HG02852 (cell line): ENCODE measurements at regions not wholly inside any gene's neighbourhood (a gene's known extent, or its start where the extent isn't known, plus 50 kb on each side); places are given as distances from the start of the nearest gene placed in this dataset.

ENCODE experiments used
- ATAC-seq: cut with Tn5 transposase; IDR thresholded peaks from one replicate; pipeline ENCODE4 v1.9.1; 2021; ENCODE audit warnings: mild to moderate bottlenecking, moderate library complexity; ENCODE audit not compliant: unreplicated experiment

DNA sequence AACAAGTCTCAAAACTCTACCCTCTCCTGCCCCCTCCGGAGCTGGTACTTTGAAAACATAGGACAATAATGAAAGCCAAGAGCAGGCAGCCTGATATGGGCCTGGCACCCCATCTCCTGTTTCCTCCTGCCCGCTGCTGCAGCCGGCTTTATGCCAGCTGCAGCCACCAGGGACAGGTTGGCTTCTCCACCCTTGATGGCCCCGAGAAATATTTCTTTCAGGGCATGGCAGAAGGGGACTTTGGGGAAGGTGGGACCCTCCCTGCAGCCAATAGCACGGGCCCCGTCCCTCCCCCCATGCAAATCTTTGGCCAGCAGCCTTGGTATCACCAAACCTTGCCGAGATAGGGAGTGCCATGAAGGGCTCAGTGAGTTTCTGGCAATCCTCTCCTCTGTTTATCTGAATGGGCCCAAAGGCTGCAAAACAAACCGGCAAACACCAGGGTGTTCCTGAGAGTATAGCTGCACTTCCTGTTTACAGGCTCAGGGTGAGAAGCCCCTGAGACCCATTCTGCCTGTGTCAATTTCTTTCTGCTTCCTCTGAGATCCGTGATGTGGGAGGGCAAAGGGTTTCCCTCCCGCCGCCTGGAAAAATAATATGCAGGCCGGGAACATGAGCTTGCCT is 73.4 kb upstream of the BOD1 start:
- ATAC-seq, result no peak

DNA sequence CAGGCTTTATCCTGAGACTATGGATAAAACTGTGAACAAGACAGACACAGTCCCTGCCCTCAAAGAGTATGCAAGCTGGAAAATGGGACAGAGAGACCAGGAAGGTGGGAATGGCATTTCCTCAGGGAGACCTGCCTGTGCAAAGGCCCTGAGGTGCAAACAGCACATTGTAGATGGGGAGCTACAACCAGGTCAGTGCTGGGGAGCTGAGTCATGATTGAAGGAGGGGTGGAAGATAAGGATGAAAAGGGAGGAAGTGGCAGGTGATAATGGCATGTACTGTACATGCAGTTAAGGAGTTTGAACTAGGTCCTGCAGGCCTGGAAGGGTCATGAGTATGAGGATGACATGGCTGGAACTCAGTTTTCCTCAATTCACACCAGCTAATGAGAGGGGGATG is 75.5 kb upstream of the BOD1 start:
- no peak for ATAC-seq

DNA sequence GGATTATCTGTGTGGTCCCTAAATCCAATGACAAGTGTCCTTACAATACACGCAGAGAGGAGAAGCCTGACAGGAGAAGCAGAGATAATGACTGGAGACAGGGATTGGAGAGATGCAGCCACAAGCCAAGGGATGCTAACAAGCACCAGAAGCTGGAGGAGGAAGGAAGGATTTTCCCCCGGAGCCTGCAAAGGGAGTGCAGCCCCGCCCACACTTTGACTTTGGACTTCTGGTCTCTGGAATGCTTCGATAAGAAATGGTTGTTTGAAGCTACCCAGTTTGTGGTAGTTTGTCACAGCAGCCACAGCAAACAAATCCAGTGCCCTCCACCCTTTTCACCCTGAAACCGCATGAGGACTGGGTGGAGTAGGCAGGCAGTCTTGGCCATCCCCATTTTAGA is 77.2 kb upstream of the BOD1 start:
- no peak for ATAC-seq

DNA sequence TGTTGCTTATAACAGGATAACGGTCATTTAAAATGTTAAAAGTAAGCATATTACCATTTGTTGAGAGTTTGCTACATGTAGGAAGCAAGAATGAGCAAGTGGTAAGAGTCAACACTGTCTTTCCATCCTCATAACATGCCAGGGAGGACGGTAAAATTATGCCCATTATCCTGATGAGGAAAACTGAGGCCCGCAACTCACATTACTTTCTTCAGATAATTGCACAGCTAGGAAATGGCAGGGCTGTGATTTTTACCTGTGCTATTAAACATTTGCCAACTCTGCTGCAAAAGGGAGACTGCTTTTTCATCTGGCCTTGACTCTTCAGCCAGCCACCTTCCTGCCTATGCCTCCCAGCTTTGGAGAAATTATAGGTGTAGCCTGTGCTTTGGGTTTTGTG is 79.8 kb upstream of the BOD1 start:
- ATAC-seq, result no peak

DNA sequence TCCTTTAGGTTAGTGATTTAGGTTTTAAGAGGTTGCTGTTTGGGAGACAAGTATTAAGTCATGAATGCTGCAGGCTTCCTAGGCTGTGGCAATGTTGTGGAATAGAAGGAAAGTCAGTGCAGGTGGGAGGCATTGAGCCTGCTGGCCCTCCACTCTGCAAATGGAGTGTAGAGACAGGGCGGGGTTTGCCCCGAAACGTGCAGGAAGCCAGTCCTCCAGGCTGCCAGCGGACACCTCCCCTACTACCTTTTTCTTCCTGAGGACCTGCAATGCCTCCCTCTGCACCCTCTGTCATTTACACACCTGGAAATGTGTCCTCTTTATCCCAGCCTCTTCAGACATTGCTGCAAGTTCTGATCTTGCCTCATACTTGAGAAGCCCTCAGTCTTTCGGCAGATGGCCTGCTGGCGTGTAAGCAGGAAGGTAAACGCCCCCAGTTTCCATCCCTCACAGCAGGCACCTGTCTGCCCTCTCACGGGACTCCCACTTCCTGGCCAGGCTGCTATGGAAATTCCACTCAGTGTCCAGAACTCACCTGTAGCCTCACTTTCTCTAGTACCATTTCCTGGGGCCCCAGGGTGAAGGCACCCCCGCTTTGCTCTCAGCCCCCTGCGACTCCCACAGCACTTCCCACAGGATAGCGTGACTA is 81.6 kb upstream of the BOD1 start:
- peak; percentile 50 for ATAC-seq

DNA sequence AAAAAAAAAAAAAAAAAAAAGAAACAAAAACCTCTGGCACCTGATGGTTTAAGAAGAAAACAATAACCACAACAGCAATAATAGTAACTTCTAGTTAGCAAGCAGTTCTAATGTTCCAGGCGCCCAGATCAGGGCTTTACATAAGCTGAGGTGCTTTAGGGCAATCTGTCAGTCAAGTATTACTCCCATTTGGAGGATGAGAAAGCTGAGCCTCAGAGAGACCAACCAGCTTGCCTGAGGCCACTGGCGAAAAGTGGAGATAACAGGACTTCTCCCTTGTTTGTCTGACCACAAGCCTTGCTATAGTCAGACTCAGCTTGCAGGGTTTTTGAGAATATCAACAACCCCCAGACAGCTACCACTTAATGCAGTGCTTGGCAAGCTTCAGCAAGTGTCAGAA is 83.5 kb upstream of the BOD1 start:
- ATAC-seq, result no peak

DNA sequence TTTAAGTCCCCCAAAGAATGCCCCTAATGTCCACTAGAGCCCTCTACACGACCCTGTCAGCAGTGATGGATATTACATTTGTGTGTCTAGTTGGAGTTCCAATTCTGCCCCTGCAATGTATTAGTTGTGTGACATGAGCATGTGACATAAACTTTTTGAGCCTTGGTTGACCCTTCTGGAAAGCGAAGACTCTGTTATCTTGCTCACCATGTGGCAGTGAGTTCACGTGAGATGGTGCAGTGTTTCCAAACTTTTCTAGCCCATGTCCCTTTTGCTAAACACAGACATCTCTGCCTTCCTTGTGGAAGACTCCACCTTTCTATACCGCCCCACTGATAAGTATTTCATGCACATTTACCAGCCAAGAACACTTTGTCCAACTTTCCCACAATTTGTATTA is 87.0 kb upstream of the BOD1 start:
- ATAC-seq, result no peak

DNA sequence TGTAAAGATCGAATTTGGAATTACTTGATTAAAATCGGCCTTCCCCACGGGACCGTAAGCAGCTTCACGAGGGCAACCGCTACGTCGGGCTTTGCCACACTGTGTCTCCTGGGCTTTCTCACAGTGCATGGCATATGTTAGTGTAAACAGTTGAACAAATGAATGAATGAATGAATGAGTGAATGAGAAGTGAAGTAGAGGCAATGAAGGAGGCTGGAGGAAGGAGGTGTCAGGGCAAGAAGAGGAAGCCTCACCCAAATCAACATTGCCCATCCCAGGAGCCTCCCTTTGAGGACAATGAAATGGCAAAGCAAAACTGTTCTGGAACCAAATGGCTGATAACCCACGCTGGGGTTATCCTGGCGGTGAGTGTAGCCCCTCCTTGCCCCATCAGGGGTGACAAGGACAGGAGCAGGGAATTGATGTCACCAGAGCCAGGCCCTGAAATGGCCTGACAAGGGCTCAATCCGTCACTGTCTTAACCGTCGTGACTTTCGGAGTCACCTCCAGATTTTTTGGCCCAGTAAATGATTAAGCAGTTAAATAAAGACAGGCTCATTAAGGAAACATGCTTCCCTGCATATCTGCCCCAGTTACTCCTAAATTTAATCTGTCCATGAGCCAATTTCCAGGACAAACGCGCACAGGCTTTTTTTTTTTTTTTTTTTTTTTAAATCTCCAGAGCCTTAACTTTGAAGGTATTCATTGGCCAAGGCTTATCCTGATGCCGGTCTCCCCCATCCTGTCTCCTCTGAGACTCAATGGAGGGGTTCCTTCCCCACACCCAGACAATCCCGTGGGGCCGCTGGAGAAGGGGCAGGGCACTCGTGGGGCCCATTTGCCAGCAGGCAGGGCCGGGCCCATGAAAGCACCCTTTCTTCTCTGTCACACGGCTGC is 88.4 kb upstream of the BOD1 start:
- ATAC-seq, result no peak

DNA sequence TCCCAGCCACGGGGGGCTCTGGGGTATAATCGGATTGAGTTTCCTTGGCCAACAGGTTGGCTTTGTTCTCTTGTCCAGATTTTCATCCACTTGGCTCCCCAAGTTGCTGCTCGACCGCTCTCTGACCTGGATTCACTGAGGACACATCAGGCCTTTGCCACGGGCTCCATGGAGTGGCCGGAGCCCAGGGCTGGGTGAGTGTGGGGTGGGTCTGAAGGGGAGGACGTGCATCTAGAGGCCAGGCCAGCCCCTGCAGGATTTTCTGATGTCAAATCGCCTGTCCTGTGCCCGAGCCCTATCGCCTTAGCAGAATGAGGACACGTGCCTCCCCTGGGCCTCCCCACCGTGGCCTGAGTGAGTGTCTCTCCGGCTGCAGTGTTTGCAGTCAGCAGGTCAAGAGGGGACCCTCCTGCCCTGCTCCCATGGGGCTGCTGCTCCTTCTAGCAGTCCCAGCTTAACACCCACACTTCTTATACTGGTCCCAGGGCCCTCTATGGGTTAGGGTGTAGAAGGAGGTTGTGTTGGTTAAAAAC is 89.1 kb upstream of the BOD1 start:
- ATAC-seq, result no peak

DNA sequence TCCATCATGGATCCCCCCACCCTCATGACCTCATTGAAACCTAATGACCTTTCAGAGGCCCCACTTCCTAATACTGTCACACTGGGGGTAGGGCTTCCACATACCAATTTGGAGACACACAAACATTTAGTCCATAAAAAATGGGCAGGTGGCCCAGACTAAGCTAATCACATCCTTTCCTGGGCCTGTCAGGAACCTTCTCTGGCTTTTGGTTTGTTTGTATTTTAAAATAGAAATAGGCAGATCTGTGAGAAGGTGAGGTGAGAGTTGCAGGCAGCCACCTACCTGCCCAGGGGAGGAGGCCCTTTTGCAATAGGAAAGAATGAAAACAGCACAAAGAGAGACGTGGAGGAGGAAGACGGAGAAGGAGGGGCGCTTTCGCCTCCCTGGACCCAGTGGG is 90.2 kb upstream of the BOD1 start:
- no peak for ATAC-seq

DNA sequence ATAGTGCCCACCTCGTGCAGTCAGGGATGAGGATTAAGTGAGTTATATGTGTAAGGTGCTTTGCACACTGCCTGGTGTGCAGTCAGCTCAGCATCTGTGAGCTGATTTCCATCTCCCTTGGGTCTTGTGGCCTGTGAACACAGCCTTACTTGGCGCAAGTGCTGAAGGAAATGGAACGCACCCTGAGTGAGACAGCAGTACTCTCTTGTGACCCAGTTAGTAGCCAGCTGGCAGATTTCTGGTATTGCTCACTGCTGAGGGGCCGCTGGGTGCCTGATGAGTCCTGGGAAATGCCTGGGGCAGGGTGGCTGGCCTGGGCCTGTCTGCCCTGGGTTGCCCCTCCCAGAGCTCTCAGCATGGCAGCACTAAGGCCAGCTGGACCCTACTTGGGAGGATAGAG is 90.9 kb upstream of the BOD1 start:
- ATAC-seq, result peak; percentile 55

DNA sequence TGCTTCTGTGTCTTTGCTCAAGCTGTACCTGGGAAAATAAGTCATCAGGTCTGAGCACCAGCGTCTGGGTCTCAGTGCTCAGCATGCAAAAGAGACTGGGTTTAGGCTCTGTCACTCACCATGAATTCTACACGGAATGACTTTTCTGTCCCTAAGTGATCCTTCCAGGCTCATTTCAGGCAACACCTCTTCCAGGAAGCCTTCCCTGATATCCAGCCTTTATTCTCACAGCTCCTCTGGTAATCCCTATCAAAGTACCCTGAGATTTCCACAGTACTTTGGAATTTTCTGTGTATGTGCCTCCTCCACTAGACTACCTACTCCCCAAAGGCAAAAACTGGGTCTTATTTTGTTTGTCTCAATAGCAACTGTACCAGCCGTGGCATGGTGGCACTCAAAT is 92.7 kb upstream of the BOD1 start:
- no peak for ATAC-seq

DNA sequence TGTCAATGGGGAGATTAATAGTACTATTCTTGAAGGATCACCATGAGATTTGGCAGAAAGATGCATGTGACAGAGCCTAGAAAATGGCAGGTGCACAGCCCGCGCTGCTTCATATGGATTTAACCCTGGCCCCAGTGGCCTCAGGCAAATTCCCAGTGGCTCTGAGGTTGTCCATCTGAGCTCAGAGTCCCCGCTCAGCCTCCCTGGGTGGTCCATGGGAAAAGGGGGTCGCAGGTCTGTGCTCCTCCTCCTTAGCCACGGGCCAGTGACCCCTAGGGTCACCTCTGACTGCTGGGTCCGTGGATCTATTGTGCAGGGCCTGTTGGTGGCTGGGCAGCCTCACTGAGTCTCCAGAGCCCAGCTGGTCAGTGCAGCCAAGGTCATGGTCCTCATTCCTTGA is 93.3 kb upstream of the BOD1 start:
- no peak for ATAC-seq

DNA sequence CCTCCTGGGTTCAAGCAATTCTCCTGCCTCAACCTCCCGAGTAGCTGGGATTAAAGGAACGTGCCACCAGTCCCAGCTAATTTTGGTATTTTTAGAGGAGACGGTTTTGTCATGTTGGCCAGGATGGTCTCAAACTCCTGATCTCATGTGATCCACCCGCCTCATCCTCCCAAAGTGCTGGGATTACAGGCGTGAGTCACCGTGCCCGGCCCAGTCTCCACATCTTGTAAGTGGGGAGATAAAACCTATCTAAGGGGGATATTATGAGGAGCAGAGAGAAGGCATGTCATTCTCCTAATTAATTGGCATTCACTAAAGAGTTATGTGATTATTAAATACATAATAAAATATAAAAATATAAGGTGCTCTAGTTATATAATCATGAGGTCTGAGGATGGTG is 94.1 kb upstream of the BOD1 start:
- no peak for ATAC-seq

DNA sequence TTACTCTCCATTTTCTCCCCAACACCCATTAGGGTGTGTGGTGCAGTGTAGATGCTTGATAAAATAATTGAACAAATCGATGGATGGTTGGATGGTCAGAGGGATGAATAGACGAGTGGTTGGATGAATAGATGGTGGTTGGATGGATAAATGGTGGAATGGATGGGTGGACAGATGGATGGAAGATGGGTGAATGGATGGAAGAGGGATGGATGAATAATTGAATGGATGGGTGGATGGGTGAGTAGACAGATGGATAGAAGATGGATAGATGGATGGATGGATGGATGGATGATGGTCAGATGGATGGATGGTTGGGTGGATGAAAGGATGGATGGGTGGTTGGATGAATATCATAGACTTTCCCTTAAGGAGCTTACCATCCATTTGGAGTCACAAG is 95.0 kb upstream of the BOD1 start:
- no peak for ATAC-seq

DNA sequence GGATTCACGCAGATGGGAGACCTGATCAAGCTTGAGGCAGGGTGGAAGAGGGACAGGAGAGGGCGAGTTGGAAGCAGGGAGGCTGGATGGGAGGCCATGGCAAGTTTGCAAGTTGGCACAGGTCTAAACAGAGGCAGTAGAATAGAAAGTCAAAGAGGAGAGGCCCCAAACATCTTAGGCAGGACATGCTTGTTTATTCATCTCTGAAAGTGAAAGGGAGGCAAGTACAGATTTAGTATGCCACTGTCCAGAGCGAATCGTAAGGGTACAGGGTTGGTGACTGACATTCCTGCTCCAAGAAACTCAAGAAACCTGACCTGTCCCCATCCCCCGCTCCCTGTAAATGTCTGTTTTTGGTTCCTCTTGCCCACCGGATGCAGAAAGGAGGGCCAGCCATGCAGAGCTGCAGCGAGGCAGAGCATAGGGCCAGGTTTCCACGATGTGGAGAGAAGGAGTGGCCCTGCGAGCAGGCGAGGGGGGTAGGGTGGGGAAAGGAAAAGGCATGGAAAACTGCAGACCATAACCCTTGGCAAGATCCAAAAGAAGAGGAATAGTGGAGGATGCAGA is 96.2 kb upstream of the BOD1 start:
- peak; percentile 57 for ATAC-seq

DNA sequence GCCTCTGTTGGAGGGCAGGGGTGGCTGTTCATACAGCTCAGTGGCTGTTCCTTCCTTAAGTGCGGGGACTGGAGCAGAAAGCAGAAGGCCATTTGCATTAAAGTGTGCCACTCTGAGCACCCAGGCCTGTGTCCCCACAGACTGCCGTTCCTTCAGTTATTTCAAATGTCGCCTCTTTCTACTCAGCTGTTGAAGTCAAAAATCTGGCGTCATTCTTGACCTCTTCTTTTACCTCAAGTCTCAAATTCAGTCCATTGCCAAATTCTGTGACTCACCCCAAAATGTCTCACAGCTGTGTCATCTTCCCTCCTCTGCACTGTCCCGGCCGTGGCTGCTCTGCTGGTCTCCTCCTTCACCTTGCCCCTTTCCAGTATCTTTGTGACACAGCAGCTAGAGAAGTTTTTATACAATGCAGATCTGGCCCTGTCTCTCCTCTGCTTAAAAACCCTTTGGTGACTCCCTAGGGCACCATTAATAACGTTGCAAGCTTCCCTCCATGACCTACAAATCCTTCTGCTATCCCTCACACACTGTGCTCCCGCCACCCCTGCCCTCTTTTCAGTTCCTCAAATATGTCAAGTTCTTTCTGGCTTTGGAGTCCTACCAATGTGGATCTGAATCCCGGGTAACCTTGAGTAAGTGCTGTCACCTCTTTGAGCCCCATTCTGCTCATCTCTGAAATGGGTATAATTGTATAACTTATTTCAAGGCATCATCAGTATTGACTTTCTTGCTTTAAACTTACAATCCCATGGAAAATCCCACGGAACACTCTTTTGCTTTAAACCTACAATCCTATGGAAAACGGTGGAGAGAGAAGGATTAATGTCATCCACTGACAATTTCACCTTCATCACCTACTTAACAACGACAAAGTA is 98.3 kb upstream of the BOD1 start:
- ATAC-seq, result no peak

DNA sequence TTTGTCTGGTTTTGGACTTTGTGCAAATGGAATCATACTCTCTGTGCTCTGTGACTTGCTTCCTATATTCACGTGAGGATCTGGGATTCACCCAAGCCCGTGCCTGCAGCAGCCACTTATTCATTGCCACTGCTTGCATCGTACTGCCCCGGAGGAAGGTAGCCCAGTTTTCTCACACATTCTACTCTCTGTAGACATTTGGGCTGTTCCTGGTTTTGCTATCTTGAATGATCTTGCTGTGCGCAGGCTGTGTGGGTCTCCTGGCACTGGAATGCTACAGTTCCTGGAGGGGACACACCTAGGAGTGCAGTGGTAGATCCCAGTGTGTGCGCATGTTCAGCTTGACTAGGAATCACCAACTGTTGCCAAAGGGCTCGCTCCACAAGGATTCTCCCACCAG is 99.2 kb upstream of the BOD1 start:
- no peak for ATAC-seq

DNA sequence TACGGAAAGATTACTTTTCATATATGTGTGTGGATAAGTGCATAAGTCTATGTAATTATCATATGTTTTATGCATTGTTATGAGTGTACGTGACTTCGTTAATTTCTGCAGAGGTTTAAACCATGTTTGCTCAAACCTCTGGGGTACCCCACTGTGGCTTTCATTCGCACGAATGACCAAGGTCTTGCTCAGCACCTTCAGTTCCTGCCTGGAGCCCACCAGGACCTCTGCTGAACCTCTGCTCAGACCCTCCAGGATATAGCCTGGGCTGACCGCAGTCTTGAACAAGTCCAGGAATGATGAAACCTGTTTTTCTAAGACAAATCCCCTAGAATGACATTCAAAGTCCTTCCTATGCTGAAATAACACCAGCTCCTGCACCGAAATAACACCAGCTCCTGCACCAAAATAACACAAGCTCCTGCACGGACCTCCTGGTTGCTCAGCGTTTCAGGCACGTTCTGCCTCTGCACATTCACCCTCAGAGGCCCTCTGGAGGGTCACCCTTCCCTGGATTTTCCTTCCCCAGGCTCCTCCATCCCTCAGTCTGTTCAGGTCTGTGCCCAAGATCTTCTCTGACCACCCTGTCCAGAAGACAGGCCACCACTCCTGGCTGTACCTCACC is 99.7 kb upstream of the BOD1 start:
- ATAC-seq, result no peak

DNA sequence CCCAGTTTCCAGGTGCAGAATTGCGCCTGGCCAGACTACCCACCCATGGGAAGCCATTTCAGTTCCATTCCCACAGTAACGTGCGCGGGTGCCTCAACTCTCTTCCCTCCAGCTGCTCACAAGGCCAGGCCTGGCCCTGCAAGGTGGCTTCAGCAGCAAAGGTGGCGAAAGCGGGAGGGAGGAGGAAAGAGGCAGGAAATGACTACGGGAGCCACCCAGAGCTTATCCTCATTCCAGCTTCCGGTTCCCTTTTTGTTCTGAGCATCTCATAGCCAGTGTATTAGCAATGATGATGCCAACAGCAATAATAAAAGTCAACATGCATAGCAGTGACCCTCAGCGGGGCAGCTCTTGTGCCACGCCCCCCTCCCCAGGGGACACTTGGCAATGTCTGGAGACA is 101.5 kb upstream of the BOD1 start:
- no peak for ATAC-seq
